ENCODE measurements at regions not wholly inside any gene's neighbourhood (a gene's known extent, or its start where the extent isn't known, plus 50 kb on each side); places are given as distances from the start of the nearest gene placed in this dataset.

DNA sequence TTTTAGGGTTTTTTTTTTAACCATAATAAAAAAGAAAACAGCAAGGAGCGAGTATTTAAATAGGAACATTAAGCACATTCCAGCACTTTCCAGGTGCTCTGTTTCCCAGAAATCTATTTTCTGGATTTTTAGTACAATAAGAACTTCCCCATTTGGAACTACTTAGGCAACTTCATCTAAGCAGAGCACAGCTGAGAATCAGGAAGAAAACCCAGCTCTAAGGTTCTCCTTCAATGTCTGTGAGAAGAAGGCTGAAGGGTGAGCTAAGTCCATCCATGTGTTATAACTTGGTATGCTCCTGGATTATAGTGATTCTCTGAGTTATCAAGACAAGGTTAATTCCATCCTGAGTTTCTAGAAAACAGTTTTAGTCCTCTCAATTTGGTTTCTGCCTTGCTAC is 181.9 kb downstream of the CYP26A1 start:
- Mint-ChIP-seq H3K4me1 (ENCODE audit: low read depth, unreplicated experiment) (no peaks in the 10 kb centered on the region), H3K36me3 (ENCODE audit: low read depth, unreplicated experiment) (no peaks in the 10 kb centered on the region), H3K9me3 (ENCODE audit: unreplicated experiment) (no peaks in the 10 kb centered on the region), H3K27ac (ENCODE audit: unreplicated experiment) (no peak overlapping the region), H3K4me3 (ENCODE audit: unreplicated experiment) (no peak overlapping the region), H3K27me3 (ENCODE audit: low read depth, unreplicated experiment) (no peaks in the 10 kb centered on the region)
- FAIRE-seq = no peak
- Histone ChIP-seq H3K4me1 (ENCODE audit: insufficient read depth, low read length) (no peaks in the 10 kb centered on the region), H3K79me2 (ENCODE audit: insufficient read depth, low read length) (no peaks in the 10 kb centered on the region), H3K9ac (ENCODE audit: low read length) (no peak overlapping the region), H3K36me3 (ENCODE audit: insufficient read depth, low read length) (no peaks in the 10 kb centered on the region), H3K4me3 (ENCODE audit: insufficient read depth, low read depth, low read length) (no peak overlapping the region), H3K9me3 (ENCODE audit: insufficient read depth, low read depth, low read length) (no peaks in the 10 kb centered on the region), H4K20me1 (ENCODE audit: insufficient read depth, low read length) (no peaks in the 10 kb centered on the region), H3K4me2 (ENCODE audit: low read length) (no peak overlapping the region), H2AFZ (ENCODE audit: low read depth, low read length) (no peak overlapping the region), H3K27me3 (ENCODE audit: insufficient read depth, low read length) (no peaks in the 10 kb centered on the region), H3K27ac (ENCODE audit: low read depth, low read length) (no peak overlapping the region)
- no peak for DNase-seq (ENCODE audit: low read depth)
- TF ChIP-seq EZH2 (IDR thresholded peaks at IDR 0.05; ENCODE audit: insufficient read depth, low read length) = no peak
- TF ChIP-seq, protein P1, sequence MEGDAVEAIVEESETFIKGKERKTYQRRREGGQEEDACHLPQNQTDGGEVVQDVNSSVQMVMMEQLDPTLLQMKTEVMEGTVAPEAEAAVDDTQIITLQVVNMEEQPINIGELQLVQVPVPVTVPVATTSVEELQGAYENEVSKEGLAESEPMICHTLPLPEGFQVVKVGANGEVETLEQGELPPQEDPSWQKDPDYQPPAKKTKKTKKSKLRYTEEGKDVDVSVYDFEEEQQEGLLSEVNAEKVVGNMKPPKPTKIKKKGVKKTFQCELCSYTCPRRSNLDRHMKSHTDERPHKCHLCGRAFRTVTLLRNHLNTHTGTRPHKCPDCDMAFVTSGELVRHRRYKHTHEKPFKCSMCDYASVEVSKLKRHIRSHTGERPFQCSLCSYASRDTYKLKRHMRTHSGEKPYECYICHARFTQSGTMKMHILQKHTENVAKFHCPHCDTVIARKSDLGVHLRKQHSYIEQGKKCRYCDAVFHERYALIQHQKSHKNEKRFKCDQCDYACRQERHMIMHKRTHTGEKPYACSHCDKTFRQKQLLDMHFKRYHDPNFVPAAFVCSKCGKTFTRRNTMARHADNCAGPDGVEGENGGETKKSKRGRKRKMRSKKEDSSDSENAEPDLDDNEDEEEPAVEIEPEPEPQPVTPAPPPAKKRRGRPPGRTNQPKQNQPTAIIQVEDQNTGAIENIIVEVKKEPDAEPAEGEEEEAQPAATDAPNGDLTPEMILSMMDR (IDR thresholded peaks at IDR 0.05; ENCODE audit: insufficient read depth, low read depth, low read length) = no peak

All from astrocyte (in vitro differentiated cells and primary cell).